Activated T-helper 2 cell treated with anti-CD3 and anti-CD28 coated beads, Interferon-gamma antibody, Interleukin-2, Interleukin-4, amounts not matched to agents 10 μg/mL and 5 μg/mL and 100 μg/mL, durations not matched to agents 14 hours and 24 hours and 36 hours (primary cell): ENCODE measurements at regions not wholly inside any gene's neighbourhood (a gene's known extent, or its start where the extent isn't known, plus 50 kb on each side); places are given as distances from the start of the nearest gene placed in this dataset.
"Not testable (repeated sequence)": the region's sequence is repeated elsewhere in the genome, so short reads cannot be mapped to it uniquely, and the experiment has no call there.

Experiments used
- DNase-seq: peaks from one replicate; pipeline ENCODE4 v3.0.0; 2021; ENCODE audit warnings: low spot score
- H3K27ac Mint-ChIP-seq: one replicate; pipeline ENCODE4 v1.8.0; 2021; ENCODE audit warnings: mixed read lengths
- H3K27me3 Mint-ChIP-seq: one replicate; pipeline ENCODE4 v1.8.0; 2021; ENCODE audit warnings: low read depth, mixed read lengths
- H3K36me3 Mint-ChIP-seq: one replicate; pipeline ENCODE4 v1.8.0; 2021; ENCODE audit warnings: low read depth, mixed read lengths
- H3K4me1 Mint-ChIP-seq: one replicate; pipeline ENCODE4 v1.8.0; 2021; ENCODE audit warnings: low read depth, mixed read lengths
- H3K4me3 Mint-ChIP-seq: one replicate; pipeline ENCODE4 v1.8.0; 2021; ENCODE audit warnings: low read depth, mild to moderate bottlenecking, moderate library complexity, mixed read lengths
- H3K9me3 Mint-ChIP-seq: one replicate; pipeline ENCODE4 v1.8.0; 2021; ENCODE audit warnings: mixed read lengths
- intact Hi-C: fragments of 100-400 bp; cut with micrococcal nuclease; formaldehyde crosslinking; loops from one replicate; pipeline ENCODE4 v1.15.1; 2023

- Mint-ChIP-seq H3K4me3 (no peak overlapping the region), H3K4me1 (no peaks in the 10 kb centered on the region), H3K27me3 (no peaks in the 10 kb centered on the region), H3K9me3 (peaks cover 32% of the 10 kb centered on the region), H3K36me3 (no peaks in the 10 kb centered on the region), H3K27ac (no peak overlapping the region)
- DNase-seq = no peak
- intact Hi-C loops = no loop called here
Observed at GRCh38 chr13:56528040-56528790, 612.5 kb upstream of the PRR20A start.

- no peaks in the 10 kb centered on the region for H3K4me1 Mint-ChIP-seq
- no peak overlapping the region for H3K27ac Mint-ChIP-seq
- H3K9me3 Mint-ChIP-seq = peaks cover 24% of the 10 kb centered on the region
- no peaks in the 10 kb centered on the region for H3K27me3 Mint-ChIP-seq
- H3K36me3 Mint-ChIP-seq = no peaks in the 10 kb centered on the region
- H3K4me3 Mint-ChIP-seq = no peak overlapping the region
- intact Hi-C loops = no loop called here
- DNase-seq = no peak
Observed at GRCh38 chr13:56530096-56530495, 610.6 kb upstream of the PRR20A start.

- H3K27me3 Mint-ChIP-seq, intact Hi-C loops, H3K4me1 Mint-ChIP-seq, H3K27ac Mint-ChIP-seq, DNase-seq, H3K4me3 Mint-ChIP-seq, H3K36me3 Mint-ChIP-seq: not testable (repeated sequence)
- peaks cover 25% of the 10 kb centered on the region for H3K9me3 Mint-ChIP-seq
Observed at GRCh38 chr13:56547921-56548320, 592.8 kb upstream of the PRR20A start.

- Mint-ChIP-seq H3K27ac (no peak overlapping the region), H3K9me3 (peaks cover 42% of the 10 kb centered on the region), H3K4me3 (no peak overlapping the region), H3K4me1 (no peaks in the 10 kb centered on the region), H3K36me3 (no peaks in the 10 kb centered on the region), H3K27me3 (no peaks in the 10 kb centered on the region)
- no peak for DNase-seq
- intact Hi-C loops = no loop called here
Observed at GRCh38 chr13:56558698-56559320, 581.9 kb upstream of the PRR20A start.

- Mint-ChIP-seq H3K4me1 (no peaks in the 10 kb centered on the region), H3K9me3 (peaks cover 43% of the 10 kb centered on the region), H3K36me3 (no peaks in the 10 kb centered on the region), H3K27me3 (no peaks in the 10 kb centered on the region), H3K27ac (no peak overlapping the region), H3K4me3 (no peak overlapping the region)
- no peak for DNase-seq
- intact Hi-C loops = no loop called here
Observed at GRCh38 chr13:56561327-56561726, 579.4 kb upstream of the PRR20A start.

GRCh38 chr13:56563663-56564062, 577.1 kb upstream of the PRR20A start:
- intact Hi-C loops = no loop called here
- Mint-ChIP-seq H3K9me3 (peaks cover 29% of the 10 kb centered on the region), H3K36me3 (no peaks in the 10 kb centered on the region), H3K4me3 (no peak overlapping the region), H3K27ac (no peak overlapping the region), H3K27me3 (no peaks in the 10 kb centered on the region), H3K4me1 (no peaks in the 10 kb centered on the region)
- DNase-seq = no peak

- no peaks in the 10 kb centered on the region for H3K4me1 Mint-ChIP-seq
- no peak overlapping the region for H3K4me3 Mint-ChIP-seq
- H3K36me3 Mint-ChIP-seq = no peaks in the 10 kb centered on the region
- intact Hi-C loops = no loop called here
- H3K27ac Mint-ChIP-seq = no peak overlapping the region
- no peak for DNase-seq
- H3K27me3 Mint-ChIP-seq = no peaks in the 10 kb centered on the region
- H3K9me3 Mint-ChIP-seq = peaks cover 47% of the 10 kb centered on the region
Observed at GRCh38 chr13:56586976-56587375, 553.7 kb upstream of the PRR20A start.

- intact Hi-C loops = no loop called here
- peaks cover 30% of the 10 kb centered on the region for H3K9me3 Mint-ChIP-seq
- H3K4me1 Mint-ChIP-seq = no peaks in the 10 kb centered on the region
- no peak overlapping the region for H3K4me3 Mint-ChIP-seq
- H3K36me3 Mint-ChIP-seq = no peaks in the 10 kb centered on the region
- no peaks in the 10 kb centered on the region for H3K27me3 Mint-ChIP-seq
- no peak overlapping the region for H3K27ac Mint-ChIP-seq
- no peak for DNase-seq
Observed at GRCh38 chr13:56615572-56615971, 525.1 kb upstream of the PRR20A start.

- no peaks in the 10 kb centered on the region for H3K36me3 Mint-ChIP-seq
- no peaks in the 10 kb centered on the region for H3K4me1 Mint-ChIP-seq
- H3K4me3 Mint-ChIP-seq = no peak overlapping the region
- intact Hi-C loops = no loop called here
- no peak for DNase-seq
- H3K27me3 Mint-ChIP-seq = no peaks in the 10 kb centered on the region
- peaks cover 61% of the 10 kb centered on the region for H3K9me3 Mint-ChIP-seq
- no peak overlapping the region for H3K27ac Mint-ChIP-seq
Observed at GRCh38 chr13:56622840-56623239, 517.9 kb upstream of the PRR20A start.

- H3K4me3 Mint-ChIP-seq, H3K36me3 Mint-ChIP-seq, H3K27me3 Mint-ChIP-seq, H3K4me1 Mint-ChIP-seq, DNase-seq, intact Hi-C loops, H3K27ac Mint-ChIP-seq: not testable (repeated sequence)
- H3K9me3 Mint-ChIP-seq = peaks cover 66% of the 10 kb centered on the region
Observed at GRCh38 chr13:56628886-56629285, 511.8 kb upstream of the PRR20A start.

GRCh38 chr13:56631060-56631459, 509.7 kb upstream of the PRR20A start:
- peaks cover 56% of the 10 kb centered on the region for H3K9me3 Mint-ChIP-seq

GRCh38 chr13:56653043-56653442, 487.7 kb upstream of the PRR20A start:
- H3K9me3 Mint-ChIP-seq = peaks cover 41% of the 10 kb centered on the region
- H3K36me3 Mint-ChIP-seq = no peaks in the 10 kb centered on the region
- no peak overlapping the region for H3K4me3 Mint-ChIP-seq
- H3K27ac Mint-ChIP-seq = no peak overlapping the region
- intact Hi-C loops = no loop called here
- H3K27me3 Mint-ChIP-seq = no peaks in the 10 kb centered on the region
- DNase-seq = no peak
- no peaks in the 10 kb centered on the region for H3K4me1 Mint-ChIP-seq

More at GRCh38 chr13:56631060-56631459, 509.7 kb upstream of the PRR20A start:
- intact Hi-C loops, H3K4me1 Mint-ChIP-seq, H3K27me3 Mint-ChIP-seq, H3K36me3 Mint-ChIP-seq, DNase-seq, H3K4me3 Mint-ChIP-seq, H3K27ac Mint-ChIP-seq: not testable (repeated sequence)

- H3K27me3 Mint-ChIP-seq = no peaks in the 10 kb centered on the region
- no peak overlapping the region for H3K27ac Mint-ChIP-seq
- H3K9me3 Mint-ChIP-seq = peaks cover 46% of the 10 kb centered on the region
- no peaks in the 10 kb centered on the region for H3K36me3 Mint-ChIP-seq
- DNase-seq = no peak
- no peak overlapping the region for H3K4me3 Mint-ChIP-seq
- intact Hi-C loops = no loop called here
- no peaks in the 10 kb centered on the region for H3K4me1 Mint-ChIP-seq
Observed at GRCh38 chr13:56659041-56659471, 481.7 kb upstream of the PRR20A start.
